ENCODE measurements at regions not wholly inside any gene's neighbourhood (a gene's known extent, or its start where the extent isn't known, plus 50 kb on each side); places are given as distances from the start of the nearest gene placed in this dataset.
A peak's percentile ranks its signal among the peaks of the same experiment; 100 is the strongest.

- DNase-seq: peak; percentile 63
Observed at GRCh38 chr15:70504299-70504951, 258.9 kb downstream of the UACA start.

DNA sequence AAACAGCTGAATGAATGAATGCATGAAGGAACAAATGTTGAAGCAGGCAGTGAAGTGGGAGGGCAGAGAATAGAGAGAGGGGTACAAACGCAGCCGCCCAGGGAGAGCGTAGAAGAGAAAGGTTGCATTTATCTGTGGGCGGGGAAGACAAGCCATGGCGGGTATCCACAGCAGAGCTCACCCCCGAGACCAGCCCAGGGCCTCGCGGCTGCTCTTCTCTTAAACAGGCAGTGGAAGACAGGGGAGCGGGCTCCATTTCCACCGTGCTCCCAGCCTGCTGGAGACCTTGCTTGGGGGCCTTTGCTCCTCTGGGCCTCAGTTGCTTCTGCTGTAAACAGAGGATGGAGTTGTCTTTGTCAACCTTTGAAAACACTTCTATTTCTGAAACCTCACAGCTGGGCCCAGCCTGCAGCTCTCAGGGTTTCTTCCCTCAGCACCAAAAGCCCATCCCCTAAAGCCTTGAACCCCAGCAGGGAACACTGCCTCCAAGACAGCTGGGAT, 259.5 kb downstream of the UACA start:
- no peak for DNase-seq

DNA sequence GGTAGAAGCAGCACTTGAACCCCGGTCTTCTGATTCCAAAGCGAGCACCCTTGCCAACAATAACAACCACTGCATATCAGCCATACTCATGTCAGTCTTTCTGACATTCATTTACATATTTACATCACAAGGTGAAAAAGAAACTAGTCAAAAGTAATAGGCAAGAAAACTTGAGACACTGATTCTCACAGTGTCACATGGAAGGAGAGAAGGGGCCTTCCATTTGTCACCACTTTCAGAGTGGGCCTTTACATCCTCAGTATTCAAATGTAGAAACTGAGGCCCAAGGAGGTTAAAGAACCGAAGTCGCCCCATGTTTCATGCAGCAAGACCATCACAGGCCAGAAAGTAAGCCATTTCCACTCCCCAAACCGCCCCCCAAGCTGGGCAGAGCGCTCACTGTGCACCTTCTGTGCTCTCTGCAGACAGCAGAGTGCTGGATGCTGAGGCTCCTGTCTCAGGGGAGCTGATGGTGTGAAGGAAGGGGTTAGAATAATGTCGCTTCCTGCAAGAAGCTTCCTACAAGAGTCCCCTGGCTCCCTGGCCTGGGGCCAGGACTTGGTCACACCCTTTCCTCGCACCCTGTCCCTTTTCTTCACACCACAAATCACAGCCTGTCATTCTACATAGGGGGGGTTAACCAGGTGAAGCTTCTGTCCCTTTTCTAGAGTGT, 260.1 kb downstream of the UACA start:
- no peak for DNase-seq

DNA sequence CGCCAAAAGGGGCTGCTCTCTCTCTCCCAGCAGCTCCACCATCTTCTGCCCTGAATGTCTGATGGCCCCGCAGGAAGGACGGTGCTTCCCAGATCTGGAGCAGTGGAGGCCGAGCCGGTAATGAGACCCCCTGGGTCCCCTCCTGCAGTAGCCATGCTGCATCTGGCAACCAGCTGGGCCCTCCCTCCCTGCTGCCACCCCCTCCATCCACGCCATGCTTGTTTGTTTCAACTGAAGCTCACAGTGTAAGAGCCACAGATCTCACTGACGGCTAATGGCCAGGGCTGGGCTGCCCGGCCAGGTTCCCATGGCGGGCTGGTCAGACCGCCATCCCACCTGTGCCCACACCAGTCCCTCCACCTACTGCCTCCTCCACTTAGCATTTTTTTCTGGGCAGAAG, 260.8 kb downstream of the UACA start:
- DNase-seq: no peak

- DNase-seq: no peak
Observed at GRCh38 chr15:70501849-70502248, 261.5 kb downstream of the UACA start.

DNA sequence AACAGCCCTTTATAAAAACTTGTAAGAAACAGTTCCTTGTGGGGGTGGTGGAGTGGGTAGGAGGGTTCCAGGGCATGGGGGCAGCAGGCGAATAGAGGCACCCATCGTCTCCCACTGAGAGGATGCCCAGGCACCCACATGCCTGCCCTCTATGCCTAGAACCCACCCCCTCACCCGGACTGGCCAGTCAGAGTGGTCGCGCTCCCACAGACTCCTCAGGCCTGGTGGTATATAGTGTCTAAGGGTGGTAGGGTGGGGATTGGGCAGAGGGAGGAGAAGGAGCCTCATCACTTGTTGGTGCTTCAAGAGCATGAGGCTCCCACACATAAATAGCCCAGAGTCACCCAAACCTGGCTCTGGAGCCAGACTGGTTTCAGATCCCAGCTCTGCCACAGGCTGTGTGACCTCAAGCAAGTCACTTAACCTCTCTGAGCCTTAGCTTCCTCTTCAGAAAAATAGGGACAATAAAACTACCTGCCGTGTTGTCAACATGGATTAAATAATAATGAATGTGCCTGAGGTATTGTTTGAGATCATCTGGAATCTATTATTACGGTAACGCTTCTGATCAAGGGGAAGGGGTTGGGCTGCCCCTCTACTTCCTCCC, 262.1 kb downstream of the UACA start:
- no peak for DNase-seq

- no peak for DNase-seq
Observed at GRCh38 chr15:70499791-70500190, 263.6 kb downstream of the UACA start.

DNA sequence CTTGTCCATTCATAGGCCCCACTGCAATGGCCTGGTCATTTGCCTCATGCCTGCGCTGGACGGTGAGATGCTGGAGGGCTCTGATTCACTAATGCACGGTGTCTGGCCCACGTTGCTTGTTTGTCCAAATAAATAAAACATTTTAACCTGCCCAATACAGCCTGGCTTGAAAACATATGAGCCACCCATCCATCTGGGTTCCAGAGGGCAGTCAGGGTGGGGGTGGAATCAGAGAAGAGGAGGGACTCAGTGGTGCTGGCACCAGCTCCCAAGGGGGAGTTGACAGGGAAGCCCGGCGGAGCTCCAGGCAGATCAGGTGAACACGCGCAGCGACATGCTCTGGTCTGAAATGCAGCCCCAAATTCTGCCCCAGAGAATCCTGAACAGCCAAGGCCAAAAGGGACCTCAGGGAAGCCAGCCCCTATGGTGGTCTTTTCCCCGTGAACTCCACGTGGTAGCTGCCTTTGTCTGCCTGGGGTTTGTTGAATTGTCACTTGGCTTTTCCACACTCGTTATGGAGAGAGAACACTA, 265.2 kb downstream of the UACA start:
- no peak for DNase-seq

- no peak for DNase-seq
Observed at GRCh38 chr15:70497661-70498060, 265.7 kb downstream of the UACA start.

- DNase-seq: no peak
Observed at GRCh38 chr15:70495991-70496599, 267.3 kb downstream of the UACA start.

GRCh38 chr15:70494852-70495571, 268.3 kb downstream of the UACA start:
- DNase-seq: no peak

- no peak for DNase-seq
Observed at GRCh38 chr15:70494517-70494851, 268.9 kb downstream of the UACA start.

GRCh38 chr15:70493787-70494516, 269.4 kb downstream of the UACA start:
- no peak for DNase-seq

DNA sequence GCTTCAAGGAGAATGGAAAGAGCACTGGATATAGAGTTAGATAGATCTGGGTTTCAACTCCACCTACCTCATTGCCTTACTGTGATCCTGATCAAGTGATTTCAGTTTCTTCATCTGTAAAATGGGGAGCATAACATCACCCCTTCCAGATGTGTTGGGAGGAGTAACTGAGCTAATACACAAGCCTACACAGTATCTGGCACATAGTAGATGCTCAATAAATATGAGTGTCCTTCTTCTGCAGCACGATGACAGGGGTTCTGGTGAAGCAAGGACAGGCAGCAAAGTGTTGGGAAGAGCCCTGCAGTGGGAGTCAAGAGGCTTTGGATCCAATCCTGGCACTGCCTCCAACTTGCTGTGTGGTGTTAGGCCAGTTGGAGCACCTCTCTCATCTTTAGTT, 270.0 kb downstream of the UACA start:
- no peak for DNase-seq

- peak; percentile 79 for DNase-seq
Observed at GRCh38 chr15:70492240-70493177, 270.8 kb downstream of the UACA start.

- no peak for DNase-seq
Observed at GRCh38 chr15:70491641-70492040, 271.7 kb downstream of the UACA start.

DNA sequence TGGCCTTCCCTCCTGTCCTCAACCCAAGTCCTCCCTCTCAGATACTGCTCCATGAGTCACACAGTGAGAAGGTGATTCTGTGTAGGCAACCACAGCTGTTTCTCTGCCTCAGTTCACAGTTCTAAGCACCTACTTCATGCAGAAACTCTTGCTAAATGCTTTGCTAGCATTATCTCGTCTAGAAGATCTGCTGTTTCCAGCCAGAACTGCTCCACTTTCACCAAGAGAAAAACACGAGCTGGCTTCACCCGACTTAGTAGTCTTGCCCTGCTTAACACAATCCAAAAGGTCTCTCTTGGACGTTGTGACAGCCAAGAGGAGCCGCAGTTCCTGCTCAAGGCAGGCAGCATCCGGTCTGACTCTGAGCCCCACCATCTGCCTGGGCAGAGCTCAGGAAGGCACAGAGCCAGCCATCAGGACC, 272.1 kb downstream of the UACA start:
- no peak for DNase-seq

- no peak for DNase-seq
Observed at GRCh38 chr15:70490838-70491155, 272.6 kb downstream of the UACA start.

DNA sequence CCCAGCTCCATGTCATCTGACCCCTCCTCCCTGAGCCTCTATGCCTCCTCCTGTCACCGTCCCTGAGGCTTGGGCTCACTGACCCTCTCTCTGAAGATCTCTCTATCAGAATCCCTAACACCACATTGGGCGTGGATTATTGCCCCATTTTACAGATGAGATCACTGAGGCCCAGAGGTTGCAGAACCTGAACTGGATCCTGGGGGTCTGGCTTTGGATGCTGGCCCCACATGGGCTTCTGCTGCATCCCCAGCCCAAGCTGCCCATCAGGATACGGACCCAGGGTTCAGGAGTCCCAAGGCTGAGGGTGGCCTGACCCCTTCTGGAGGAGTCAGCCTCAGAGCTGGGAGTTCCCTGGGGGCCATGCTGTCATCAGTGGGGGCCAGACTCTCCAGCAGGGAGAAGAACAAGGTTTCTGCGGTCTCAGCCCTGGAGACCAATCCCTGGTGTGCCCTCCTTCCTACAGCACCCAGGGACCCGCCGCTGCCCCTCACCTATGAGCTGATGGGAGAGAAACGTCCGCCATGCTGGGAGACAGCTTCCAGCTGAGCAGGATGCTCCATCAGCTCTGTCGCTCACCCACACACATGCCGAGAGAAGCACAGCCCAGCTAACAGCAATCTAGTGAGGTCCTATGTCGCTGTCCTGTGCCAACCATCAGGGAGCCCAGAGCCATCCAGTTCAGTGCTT, 273.1 kb downstream of the UACA start:
- DNase-seq: no peak

Measured in CD4-positive, alpha-beta T cell treated with Interleukin-15 for 1 hour (primary cell).